PC-3 (cell line): ENCODE measurements at regions not wholly inside any gene's neighbourhood (a gene's known extent, or its start where the extent isn't known, plus 50 kb on each side); places are given as distances from the start of the nearest gene placed in this dataset.
"Not testable (repeated sequence)": the region's sequence is repeated elsewhere in the genome, so short reads cannot be mapped to it uniquely, and the experiment has no call there.

Experiments used
- EZH2 ChIP-seq: fragments of 300-600 bp; sonication (generic); IDR thresholded peaks from one replicate; pipeline ENCODE4 v1.6.1; 2017; ENCODE audit warnings: antibody characterized with exemption, mild to moderate bottlenecking, low read length; ENCODE audit not compliant: unreplicated experiment
- EZH2phosphoT487 ChIP-seq: fragments of 300-600 bp; sonication (generic); IDR thresholded peaks from 2 replicates; pipeline ENCODE4 v1.6.1; 2018; ENCODE audit warnings: mild to moderate bottlenecking, antibody characterized with exemption, low read length, borderline replicate concordance
- TF ChIP-seq, protein P1 (sequence below): fragments of 300-600 bp; sonication (generic); conservative IDR thresholded peaks from 2 replicates; pipeline ENCODE4 v1.5.1; 2017; ENCODE audit warnings: antibody characterized with exemption, low read depth, mild to moderate bottlenecking, low read length

DNA sequence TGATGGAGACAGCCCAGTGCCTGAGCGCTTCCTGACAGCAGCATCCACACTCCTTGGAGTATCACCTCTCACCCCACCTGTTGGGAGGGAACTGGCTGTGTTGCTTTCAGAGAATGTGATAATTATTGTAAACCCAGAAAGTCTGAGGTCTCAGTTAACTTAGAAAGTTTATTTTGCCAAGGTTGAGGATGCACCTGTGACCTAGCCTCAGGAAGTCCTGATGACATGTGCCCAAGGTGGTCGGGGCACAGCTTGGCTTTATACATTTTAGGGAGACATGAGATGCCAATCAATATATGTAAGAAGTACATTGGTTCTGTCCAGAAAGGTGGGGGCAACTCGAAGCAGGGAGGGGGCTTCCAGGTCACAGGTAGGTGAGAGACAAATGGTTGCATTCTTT, 153.3 kb upstream of the RFLNA start:
- TF ChIP-seq, protein P1, sequence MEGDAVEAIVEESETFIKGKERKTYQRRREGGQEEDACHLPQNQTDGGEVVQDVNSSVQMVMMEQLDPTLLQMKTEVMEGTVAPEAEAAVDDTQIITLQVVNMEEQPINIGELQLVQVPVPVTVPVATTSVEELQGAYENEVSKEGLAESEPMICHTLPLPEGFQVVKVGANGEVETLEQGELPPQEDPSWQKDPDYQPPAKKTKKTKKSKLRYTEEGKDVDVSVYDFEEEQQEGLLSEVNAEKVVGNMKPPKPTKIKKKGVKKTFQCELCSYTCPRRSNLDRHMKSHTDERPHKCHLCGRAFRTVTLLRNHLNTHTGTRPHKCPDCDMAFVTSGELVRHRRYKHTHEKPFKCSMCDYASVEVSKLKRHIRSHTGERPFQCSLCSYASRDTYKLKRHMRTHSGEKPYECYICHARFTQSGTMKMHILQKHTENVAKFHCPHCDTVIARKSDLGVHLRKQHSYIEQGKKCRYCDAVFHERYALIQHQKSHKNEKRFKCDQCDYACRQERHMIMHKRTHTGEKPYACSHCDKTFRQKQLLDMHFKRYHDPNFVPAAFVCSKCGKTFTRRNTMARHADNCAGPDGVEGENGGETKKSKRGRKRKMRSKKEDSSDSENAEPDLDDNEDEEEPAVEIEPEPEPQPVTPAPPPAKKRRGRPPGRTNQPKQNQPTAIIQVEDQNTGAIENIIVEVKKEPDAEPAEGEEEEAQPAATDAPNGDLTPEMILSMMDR: not testable (repeated sequence)
- TF ChIP-seq EZH2phosphoT487, EZH2: not testable (repeated sequence)
